H1 (cell line): ENCODE measurements at regions not wholly inside any gene's neighbourhood (a gene's known extent, or its start where the extent isn't known, plus 50 kb on each side); places are given as distances from the start of the nearest gene placed in this dataset.

Experiments
- CTCF ChIA-PET: fragments of 300-600 bp; sonication (Branson Sonifier 250); formaldehyde crosslinking; loops from one replicate; lab custom pipeline; 2021; ENCODE audit not compliant: partially characterized antibody; lab: Charles Lee
- POLR2A ChIA-PET: fragments of 300-600 bp; sonication (Branson Sonifier 250); formaldehyde crosslinking; loops from one replicate; lab custom pipeline; 2021; ENCODE audit warnings: inconsistent platforms; ENCODE audit not compliant: partially characterized antibody; lab: Charles Lee
- DNase-seq, 2 experiments: peaks; one replicate each; pipeline versions ENCODE4 v3.0.0 to v3.0.0-alpha.2; 2010 to 2022; ENCODE audit warnings: low spot score in 2 of 2, low read depth in 1 of 2, mixed read lengths in 1 of 2
- FAIRE-seq: peaks from 2 replicates; lab custom pipeline; 2011; peaks lifted over from hg19 to GRCh38; lab: Jason Lieb, UNC
- H2AFZ ChIP-seq: 2 replicates; pipeline ENCODE4 v1.8.1; 2012; ENCODE audit warnings: low read length, inconsistent platforms
- H2AK5ac ChIP-seq: 2 replicates; pipeline ENCODE4 v1.6.1; 2013; ENCODE audit warnings: low read depth, low read length
- H2BK120ac ChIP-seq: replicated peaks from 2 replicates; pipeline ENCODE3; 2013; ENCODE audit warnings: low read depth, low read length, inconsistent platforms
- H2BK12ac ChIP-seq: 2 replicates; pipeline ENCODE4 v1.6.1; 2013; ENCODE audit warnings: low read depth, low read length
- H2BK15ac ChIP-seq: 2 replicates; pipeline ENCODE4 v1.6.1; 2013; ENCODE audit warnings: low read length
- H2BK20ac ChIP-seq: 2 replicates; pipeline ENCODE4 v1.6.1; 2013; ENCODE audit warnings: low read length
- H2BK5ac ChIP-seq: 2 replicates; pipeline ENCODE4 v1.6.1; 2013; ENCODE audit warnings: low read depth, low read length
- H3K14ac ChIP-seq: 2 replicates; pipeline ENCODE4 v1.6.1; 2013; ENCODE audit warnings: inconsistent platforms; ENCODE audit not compliant: insufficient read length
- H3K18ac ChIP-seq: 2 replicates; pipeline ENCODE4 v1.6.1; 2013; ENCODE audit warnings: low read length; ENCODE audit errors: extremely low read depth
- H3K23ac ChIP-seq: 2 replicates; pipeline ENCODE4 v1.6.1; 2013; ENCODE audit warnings: inconsistent platforms; ENCODE audit not compliant: insufficient read length
- H3K23me2 ChIP-seq: 2 replicates; pipeline ENCODE4 v1.6.1; 2013; ENCODE audit warnings: low read depth, low read length
- H3K27ac ChIP-seq: 2 replicates; pipeline ENCODE4 v1.6.1; 2011; ENCODE audit warnings: low read depth, low read length, inconsistent platforms
- H3K27me3 ChIP-seq, 4 experiments: replicated peaks in 1 of 4; 1 replicate in 1 of 4; 2 replicates in 3 of 4; pipeline versions ENCODE4 v1.6.1 to v1.8.1; 2011 to 2013; ENCODE audit warnings: low read length in 3 of 4, mild to moderate bottlenecking in 3 of 4, inconsistent platforms in 2 of 4, mixed read lengths in 2 of 4, moderate library complexity in 1 of 4; ENCODE audit not compliant: control insufficient read depth in 3 of 4, insufficient read depth in 3 of 4; ENCODE audit errors: extremely low read depth in 1 of 4
- H3K36me3 ChIP-seq, 4 experiments: 2 replicates each; pipeline versions ENCODE4 v1.6.1 to v1.8.1; 2011 to 2013; ENCODE audit warnings: mild to moderate bottlenecking in 4 of 4, low read length in 3 of 4, moderate library complexity in 2 of 4, control low read depth in 1 of 4, inconsistent platforms in 1 of 4; ENCODE audit not compliant: insufficient read depth in 4 of 4, control insufficient read depth in 2 of 4
- H3K4ac ChIP-seq: replicated peaks from 2 replicates; pipeline ENCODE3; 2013; ENCODE audit warnings: low read length, low read depth, mixed read lengths, inconsistent platforms; ENCODE audit not compliant: insufficient read length
- H3K4me1 ChIP-seq, 4 experiments: replicated peaks in 1 of 4; 1 replicate in 1 of 4; 2 replicates in 3 of 4; pipeline versions ENCODE4 v1.6.1 to v1.8.1; 2011 to 2013; ENCODE audit warnings: low read length in 3 of 4, inconsistent platforms in 2 of 4, mixed read lengths in 1 of 4; ENCODE audit not compliant: insufficient read depth in 4 of 4, control insufficient read depth in 3 of 4
- H3K4me2 ChIP-seq, 2 experiments: 2 replicates each; pipeline versions ENCODE4 v1.6.1 to v1.8.1; 2011 to 2013; ENCODE audit warnings: low read depth in 2 of 2, low read length in 2 of 2, control low read depth in 1 of 2, inconsistent platforms in 1 of 2, mild to moderate bottlenecking in 1 of 2; ENCODE audit not compliant: insufficient read depth in 1 of 2
- H3K4me3 ChIP-seq, 4 experiments: fragments of 200-600, 300-600 bp in 1 of 4; sonication (generic), shearing (Covaris generic), sonication (Bioruptor Twin) in 1 of 4; 2 replicates each; pipeline versions ENCODE4 v1.5.1 to v1.8.1; 2011 to 2016; ENCODE audit warnings: low read length in 4 of 4, low read depth in 3 of 4, control low read depth in 2 of 4, inconsistent platforms in 2 of 4, mild to moderate bottlenecking in 2 of 4, mixed read lengths in 1 of 4, moderate library complexity in 1 of 4; ENCODE audit not compliant: insufficient read depth in 2 of 4; ENCODE audit errors: extremely low read depth in 1 of 4
- H3K56ac ChIP-seq: replicated peaks from 2 replicates; pipeline ENCODE3; 2013; ENCODE audit warnings: low read depth, mild to moderate bottlenecking, mixed read lengths, low read length, inconsistent platforms; ENCODE audit not compliant: insufficient read length
- H3K79me1 ChIP-seq: 2 replicates; pipeline ENCODE4 v1.6.1; 2013; ENCODE audit warnings: low read depth, low read length, control low read depth
- H3K79me2 ChIP-seq, 2 experiments: 2 replicates each; pipeline versions ENCODE4 v1.6.1 to v1.8.1; 2012 to 2013; ENCODE audit warnings: low read length in 2 of 2, mild to moderate bottlenecking in 2 of 2, inconsistent platforms in 1 of 2; ENCODE audit not compliant: insufficient read depth in 2 of 2, control insufficient read depth in 1 of 2
- H3K9ac ChIP-seq, 4 experiments: replicated peaks in 1 of 4; 1 replicate in 1 of 4; 2 replicates in 3 of 4; pipeline versions ENCODE4 v1.6.1 to v1.8.1; 2011 to 2013; ENCODE audit warnings: low read depth in 3 of 4, low read length in 3 of 4, control low read depth in 2 of 4, mild to moderate bottlenecking in 2 of 4, moderate library complexity in 2 of 4, inconsistent platforms in 1 of 4; ENCODE audit errors: extremely low read depth in 1 of 4
- H3K9me3 ChIP-seq, 2 experiments: 2 replicates each; pipeline versions ENCODE4 v1.6.1 to v1.8.1; 2012 to 2013; ENCODE audit warnings: mild to moderate bottlenecking in 2 of 2, moderate library complexity in 2 of 2, control low read depth in 1 of 2, inconsistent platforms in 1 of 2, low read depth in 1 of 2, low read length in 1 of 2, mixed read lengths in 1 of 2; ENCODE audit not compliant: insufficient read depth in 2 of 2
- H4K20me1 ChIP-seq, 2 experiments: replicated peaks in 1 of 2; 2 replicates each; pipeline versions ENCODE3 to v1.8.1; 2011 to 2013; ENCODE audit warnings: inconsistent platforms in 2 of 2, low read length in 2 of 2, mild to moderate bottlenecking in 1 of 2; ENCODE audit not compliant: insufficient read depth in 2 of 2, control insufficient read depth in 1 of 2
- H4K5ac ChIP-seq: 2 replicates; pipeline ENCODE4 v1.6.1; 2013; ENCODE audit warnings: low read length, low read depth, mixed read lengths, inconsistent platforms; ENCODE audit not compliant: insufficient read length
- H4K8ac ChIP-seq: 2 replicates; pipeline ENCODE4 v1.8.0; 2013; ENCODE audit warnings: mild to moderate bottlenecking, moderate library complexity, low read length, inconsistent platforms; ENCODE audit not compliant: insufficient read depth; ENCODE audit errors: extremely low read depth
- H4K91ac ChIP-seq: replicated peaks from 2 replicates; pipeline ENCODE3; 2013; ENCODE audit warnings: low read length, mixed read lengths, inconsistent platforms; ENCODE audit not compliant: insufficient read length
- ASH2L ChIP-seq: fragments of 200-600, 300-600 bp; sonication (generic); IDR thresholded peaks from one replicate; pipeline ENCODE4 v1.7.1; 2017; ENCODE audit warnings: low read length
- CEBPB ChIP-seq: IDR thresholded peaks from 2 replicates; pipeline ENCODE4 v1.6.1; 2012; ENCODE audit warnings: low read depth, low read length
- EGR1 ChIP-seq: IDR thresholded peaks from 2 replicates; pipeline ENCODE4 v1.6.1; 2011; ENCODE audit warnings: low read depth, low read length, borderline replicate concordance
- JUND ChIP-seq: IDR thresholded peaks from 2 replicates; pipeline ENCODE4 v1.6.1; 2011; ENCODE audit warnings: mild to moderate bottlenecking, improper control_type of control experiment, low read length
- MAFK ChIP-seq: IDR thresholded peaks from 2 replicates; pipeline ENCODE4 v1.6.1; 2012; ENCODE audit warnings: low read depth, mild to moderate bottlenecking, improper control_type of control experiment, low read length
- POLR2AphosphoS5 ChIP-seq: IDR thresholded peaks from 2 replicates; pipeline ENCODE4 v1.6.1; 2011; ENCODE audit warnings: low read depth, low read length
- RAD21 ChIP-seq, 2 experiments: IDR thresholded peaks in 1 of 2; conservative IDR thresholded peaks in 1 of 2; 2 replicates each; pipeline ENCODE4 v1.6.1; 2011; ENCODE audit warnings: low read depth in 2 of 2, low read length in 2 of 2, improper control_type of control experiment in 1 of 2, inconsistent platforms in 1 of 2, mild to moderate bottlenecking in 1 of 2, moderate library complexity in 1 of 2
- RXRA ChIP-seq: IDR thresholded peaks from 2 replicates; pipeline ENCODE4 v1.6.1; 2011; ENCODE audit warnings: low read depth, mild to moderate bottlenecking, low read length, moderate library complexity; ENCODE audit not compliant: insufficient read depth
- SIN3A ChIP-seq, 2 experiments: IDR thresholded peaks in 1 of 2; conservative IDR thresholded peaks in 1 of 2; 2 replicates each; pipeline ENCODE4 v1.6.1; 2011 to 2012; ENCODE audit warnings: low read length in 2 of 2, improper control_type of control experiment in 1 of 2, low read depth in 1 of 2, mild to moderate bottlenecking in 1 of 2
- SIRT6 ChIP-seq: IDR thresholded peaks from one replicate; pipeline ENCODE4 v1.7.1; 2012; ENCODE audit warnings: low read length, inconsistent platforms
- TAF1 ChIP-seq: IDR thresholded peaks from 2 replicates; pipeline ENCODE4 v1.6.1; 2011; ENCODE audit warnings: mild to moderate bottlenecking, low read depth, low read length
- whole genome bisulfite sequencing, 2 experiments: shearing (Covaris generic) in 1 of 2; methylation state at CpG; one replicate each; pipeline versions ENCODE4 v1.1.6 to v1.1.7; 2013 to 2015; ENCODE audit warnings: low lambda C conversion rate in 2 of 2, mixed read lengths in 2 of 2, inconsistent platforms in 1 of 2, low coverage in 1 of 2, missing lambda C conversion rate in 1 of 2; ENCODE audit not compliant: insufficient replicate concordance in 2 of 2, insufficient coverage in 1 of 2, insufficient read length in 1 of 2; ENCODE audit errors: extremely low coverage in 1 of 2, missing lambda C conversion rate in 1 of 2; 5-methylcytosine and 5-hydroxymethylcytosine counted together
- TF ChIP-seq, protein P1 (sequence below): IDR thresholded peaks from 2 replicates; pipeline ENCODE4 v1.6.1; 2012; ENCODE audit warnings: inconsistent platforms
- TF ChIP-seq, protein P2 (sequence below): IDR thresholded peaks from 2 replicates; pipeline ENCODE4 v1.6.1; 2012; ENCODE audit warnings: inconsistent platforms

DNA sequence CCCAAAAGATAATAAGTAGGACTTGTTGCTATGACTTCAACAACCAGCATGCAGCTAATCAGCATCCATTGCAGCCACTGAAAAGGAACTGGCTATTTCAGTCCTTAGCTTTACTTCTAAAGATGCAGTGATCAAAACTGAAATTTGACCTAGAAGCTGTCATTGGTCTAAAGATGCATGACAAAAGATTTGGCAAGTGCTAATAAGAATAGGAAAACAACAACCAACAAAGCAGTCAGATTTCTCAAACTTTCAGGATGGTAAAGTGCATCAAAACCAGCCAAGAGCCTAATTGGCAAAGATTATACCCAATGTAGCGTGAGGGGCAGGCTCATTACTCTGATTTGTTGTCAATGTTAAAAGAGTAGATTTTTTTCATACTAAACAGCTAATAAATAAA, 77.1 kb upstream of the WDR17 start:
- ChIA-PET POLR2A (interaction anchor here (1.2 kb wide), 2 partner anchors 10 to 17 kb away, joined by 3 to 5 read pairs; no protein-coding TSS in a partner anchor), CTCF (interaction anchor here (0.7 to 2.6 kb wide), 6 partner anchors 9 to 57 kb away, joined by 3 to 10 read pairs (median 3); no protein-coding TSS in a partner anchor)
- H3K9ac ChIP-seq = no peak overlapping the region
- H4K8ac ChIP-seq = no peak overlapping the region
- WGBS, 2 experiments = 94% methylated on average over 1 of the region's 1 CpG; no CpG with 5 or more reads in 1 of the 2 experiments
- H3K18ac ChIP-seq = no peak overlapping the region
- H4K91ac ChIP-seq = no peak overlapping the region
- no peak overlapping the region for H2AK5ac ChIP-seq
- H3K14ac ChIP-seq = no peak overlapping the region
- H3K4me3 ChIP-seq = no peak overlapping the region
- no peak overlapping the region for H3K23ac ChIP-seq
- H3K23me2 ChIP-seq = no peaks in the 10 kb centered on the region
- H2BK15ac ChIP-seq = no peak overlapping the region
- no peak overlapping the region for H2BK5ac ChIP-seq
- no peak overlapping the region for H2BK120ac ChIP-seq
- H3K36me3 ChIP-seq = no peaks in the 10 kb centered on the region
- no peak overlapping the region for H2BK12ac ChIP-seq
- no peak overlapping the region for H4K5ac ChIP-seq
- no peaks in the 10 kb centered on the region for H3K27me3 ChIP-seq
- H4K20me1 ChIP-seq = no peaks in the 10 kb centered on the region
- H3K56ac ChIP-seq = no peak overlapping the region
- no peak for FAIRE-seq
- no peaks in the 10 kb centered on the region for H3K9me3 ChIP-seq
- H2BK20ac ChIP-seq = no peak overlapping the region
- no peaks in the 10 kb centered on the region for H3K79me2 ChIP-seq
- no peak overlapping the region for H3K4me2 ChIP-seq
- DNase-seq = no peak
- no peak overlapping the region for H3K27ac ChIP-seq
- no peaks in the 10 kb centered on the region for H3K79me1 ChIP-seq
- no peak overlapping the region for H2AFZ ChIP-seq
- peaks cover 0 to 5% (median 0%) of the 10 kb centered on the region in 4 experiments; a peak in 1 of 7 replicates for H3K4me1 ChIP-seq
- H3K4ac ChIP-seq = no peak overlapping the region
- TF ChIP-seq RXRA (no peak), EGR1 (no peak), CEBPB (no peak), SIN3A (conservative IDR thresholded peaks at IDR 0.05 in 1 of 2, IDR thresholded peaks at IDR 0.05 in 1 of 2; ENCODE audit: low read depth in 1 of 2, low read length in 2 of 2) (no peak), TAF1 (no peak), ASH2L (no peak), JUND (no peak), RAD21 (IDR thresholded peaks at IDR 0.05 in 1 of 2, conservative IDR thresholded peaks at IDR 0.05 in 1 of 2; ENCODE audit: low read depth in 2 of 2, low read length in 2 of 2) (no peak), POLR2AphosphoS5 (no peak), SIRT6 (no peak), MAFK (no peak)
- TF ChIP-seq, protein P1, sequence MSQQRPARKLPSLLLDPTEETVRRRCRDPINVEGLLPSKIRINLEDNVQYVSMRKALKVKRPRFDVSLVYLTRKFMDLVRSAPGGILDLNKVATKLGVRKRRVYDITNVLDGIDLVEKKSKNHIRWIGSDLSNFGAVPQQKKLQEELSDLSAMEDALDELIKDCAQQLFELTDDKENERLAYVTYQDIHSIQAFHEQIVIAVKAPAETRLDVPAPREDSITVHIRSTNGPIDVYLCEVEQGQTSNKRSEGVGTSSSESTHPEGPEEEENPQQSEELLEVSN = no peak
- TF ChIP-seq, protein P2, sequence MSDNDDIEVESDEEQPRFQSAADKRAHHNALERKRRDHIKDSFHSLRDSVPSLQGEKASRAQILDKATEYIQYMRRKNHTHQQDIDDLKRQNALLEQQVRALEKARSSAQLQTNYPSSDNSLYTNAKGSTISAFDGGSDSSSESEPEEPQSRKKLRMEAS = no peak
